Panc1 (cell line): ENCODE measurements at regions not wholly inside any gene's neighbourhood (a gene's known extent, or its start where the extent isn't known, plus 50 kb on each side); places are given as distances from the start of the nearest gene placed in this dataset.

ENCODE experiments used
- ATAC-seq: fragments of 200-7000 bp; cut with Tn5 transposase; 2 replicates; pipeline ENCODE4 v1.9.1; 2020; ENCODE audit warnings: mild to moderate bottlenecking, moderate library complexity
- BruUV-seq: library from RNA; stranded (reverse); fragments of 400-500 nt; replicated peaks from 2 replicates; lab custom pipeline; 2021; lab: Mats Ljungman, UMichigan
- CTCF ChIA-PET: fragments of 300-600 bp; sonication (Branson Sonifier 250); formaldehyde crosslinking; loops from one replicate; lab custom pipeline; 2022; ENCODE audit warnings: antibody characterized with exemption; lab: Charles Lee
- POLR2A ChIA-PET: fragments of 300-600 bp; sonication (Branson Sonifier 250); formaldehyde crosslinking; loops from one replicate; lab custom pipeline; 2022; ENCODE audit warnings: antibody characterized with exemption; lab: Charles Lee
- DNase-seq: peaks from one replicate; pipeline ENCODE4 v3.0.0-alpha.2; 2010; ENCODE audit warnings: low read depth, low spot score
- H3K27ac ChIP-seq: 2 replicates; pipeline ENCODE4 v1.5.1; 2011; ENCODE audit warnings: mild to moderate bottlenecking, low read length, inconsistent platforms
- H3K27me3 ChIP-seq: fragments of 200-500 bp; sonication (Bioruptor generic); 2 replicates; pipeline ENCODE4 v1.6.0; 2014; ENCODE audit warnings: low read length, inconsistent platforms; ENCODE audit not compliant: control insufficient read depth, insufficient read depth
- H3K36me3 ChIP-seq: fragments of 200-500 bp; sonication (Bioruptor generic); 2 replicates; pipeline ENCODE4 v1.5.1; 2014; ENCODE audit warnings: inconsistent platforms, mild to moderate bottlenecking, low read length, moderate library complexity; ENCODE audit not compliant: control insufficient read depth, insufficient read depth
- H3K4me1 ChIP-seq: 2 replicates; pipeline ENCODE4 v1.5.1; 2011; ENCODE audit warnings: inconsistent platforms, mild to moderate bottlenecking, low read length, moderate library complexity; ENCODE audit not compliant: control insufficient read depth, insufficient read depth
- H3K4me3 ChIP-seq, 2 experiments: 2 replicates each; pipeline ENCODE4 v1.5.1; 2011 to 2012; ENCODE audit warnings: low read depth in 2 of 2, low read length in 2 of 2, mild to moderate bottlenecking in 2 of 2, inconsistent platforms in 1 of 2, moderate library complexity in 1 of 2
- H3K9me3 ChIP-seq: fragments of 200-500 bp; sonication (Bioruptor generic); 2 replicates; pipeline ENCODE4 v1.5.1; 2014; ENCODE audit warnings: low read depth, mild to moderate bottlenecking, inconsistent platforms, low read length, moderate library complexity; ENCODE audit not compliant: control insufficient read depth, insufficient read depth
- POLR2AphosphoS5 ChIP-seq: IDR thresholded peaks from 2 replicates; pipeline ENCODE4 v1.6.1; 2012; ENCODE audit warnings: mild to moderate bottlenecking, low read depth, low read length, moderate library complexity
- SIN3A ChIP-seq: IDR thresholded peaks from 2 replicates; pipeline ENCODE4 v1.6.1; 2012; ENCODE audit warnings: low read depth, mild to moderate bottlenecking, low read length, moderate library complexity, borderline replicate concordance; ENCODE audit not compliant: insufficient read depth
- TCF7L2 ChIP-seq: IDR thresholded peaks from 2 replicates; pipeline ENCODE4 v1.6.1; 2011; ENCODE audit warnings: mild to moderate bottlenecking, low read depth, low read length, inconsistent platforms
- in situ Hi-C: cut with HindIII; loops from 2 replicates; pipeline ENCODE4 v1.10.0; 2016; ENCODE audit warnings: low sequenced_read_pairs, low pct_unique_long_range_greater_than_20kb
- intact Hi-C: fragments of 100-400 bp; cut with micrococcal nuclease; formaldehyde crosslinking; loops from one replicate; pipeline ENCODE4 v1.10.0; 2022; ENCODE audit not compliant: unreplicated experiment
- TF ChIP-seq, protein P1 (sequence below), 2 experiments: IDR thresholded peaks; 2 replicates each; pipeline ENCODE4 v1.6.1; 2011 to 2012; ENCODE audit warnings: low read depth in 2 of 2, control low read depth in 1 of 2, low read length in 1 of 2, mild to moderate bottlenecking in 1 of 2, moderate library complexity in 1 of 2; ENCODE audit not compliant: insufficient read depth in 1 of 2
- TF ChIP-seq, protein P2 (sequence below): fragments of 450-650 bp; IDR thresholded peaks from 2 replicates; pipeline ENCODE4 v1.5.1; 2017; ENCODE audit warnings: mild to moderate bottlenecking

DNA sequence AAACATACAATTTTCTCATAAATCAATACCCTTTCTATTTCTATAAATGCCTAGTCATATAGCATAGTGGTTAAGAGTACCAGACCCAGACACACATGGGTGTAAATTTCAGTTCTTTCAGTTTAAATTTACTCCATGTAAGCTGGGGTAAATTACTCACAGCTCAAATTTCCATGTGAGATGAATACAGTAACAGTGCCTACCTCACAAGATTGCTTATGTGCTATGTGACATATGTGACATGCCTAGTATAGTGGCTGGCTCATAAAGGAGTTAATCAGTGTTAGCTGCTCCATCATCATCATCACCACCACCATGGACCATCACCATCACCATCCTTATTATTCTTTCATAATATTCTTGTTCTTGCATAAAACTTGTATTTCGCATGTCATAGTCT is 61.6 kb upstream of the CD302 start:
- Histone ChIP-seq H3K27me3 (peaks cover 7% of the 10 kb centered on the region; the same call in 1 of the 2 replicates), H3K9me3 (no peaks in the 10 kb centered on the region), H3K4me3 (no peak overlapping the region), H3K36me3 (no peaks in the 10 kb centered on the region), H3K27ac (no peak overlapping the region), H3K4me1 (no peaks in the 10 kb centered on the region)
- POLR2A ChIA-PET: no interaction called here
- BruUV-seq: no TSS peak
- DNase-seq (no peak), ATAC-seq (no peak)
- in situ Hi-C loops (no loop called here), intact Hi-C loops (no loop called here)
- TF ChIP-seq POLR2AphosphoS5: no peak
- TF ChIP-seq, protein P1, sequence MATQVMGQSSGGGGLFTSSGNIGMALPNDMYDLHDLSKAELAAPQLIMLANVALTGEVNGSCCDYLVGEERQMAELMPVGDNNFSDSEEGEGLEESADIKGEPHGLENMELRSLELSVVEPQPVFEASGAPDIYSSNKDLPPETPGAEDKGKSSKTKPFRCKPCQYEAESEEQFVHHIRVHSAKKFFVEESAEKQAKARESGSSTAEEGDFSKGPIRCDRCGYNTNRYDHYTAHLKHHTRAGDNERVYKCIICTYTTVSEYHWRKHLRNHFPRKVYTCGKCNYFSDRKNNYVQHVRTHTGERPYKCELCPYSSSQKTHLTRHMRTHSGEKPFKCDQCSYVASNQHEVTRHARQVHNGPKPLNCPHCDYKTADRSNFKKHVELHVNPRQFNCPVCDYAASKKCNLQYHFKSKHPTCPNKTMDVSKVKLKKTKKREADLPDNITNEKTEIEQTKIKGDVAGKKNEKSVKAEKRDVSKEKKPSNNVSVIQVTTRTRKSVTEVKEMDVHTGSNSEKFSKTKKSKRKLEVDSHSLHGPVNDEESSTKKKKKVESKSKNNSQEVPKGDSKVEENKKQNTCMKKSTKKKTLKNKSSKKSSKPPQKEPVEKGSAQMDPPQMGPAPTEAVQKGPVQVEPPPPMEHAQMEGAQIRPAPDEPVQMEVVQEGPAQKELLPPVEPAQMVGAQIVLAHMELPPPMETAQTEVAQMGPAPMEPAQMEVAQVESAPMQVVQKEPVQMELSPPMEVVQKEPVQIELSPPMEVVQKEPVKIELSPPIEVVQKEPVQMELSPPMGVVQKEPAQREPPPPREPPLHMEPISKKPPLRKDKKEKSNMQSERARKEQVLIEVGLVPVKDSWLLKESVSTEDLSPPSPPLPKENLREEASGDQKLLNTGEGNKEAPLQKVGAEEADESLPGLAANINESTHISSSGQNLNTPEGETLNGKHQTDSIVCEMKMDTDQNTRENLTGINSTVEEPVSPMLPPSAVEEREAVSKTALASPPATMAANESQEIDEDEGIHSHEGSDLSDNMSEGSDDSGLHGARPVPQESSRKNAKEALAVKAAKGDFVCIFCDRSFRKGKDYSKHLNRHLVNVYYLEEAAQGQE (IDR thresholded peaks at IDR 0.05; ENCODE audit: insufficient read depth in 1 of 2, low read depth in 2 of 2, low read length in 1 of 2): no peak
- TF ChIP-seq, protein P2, sequence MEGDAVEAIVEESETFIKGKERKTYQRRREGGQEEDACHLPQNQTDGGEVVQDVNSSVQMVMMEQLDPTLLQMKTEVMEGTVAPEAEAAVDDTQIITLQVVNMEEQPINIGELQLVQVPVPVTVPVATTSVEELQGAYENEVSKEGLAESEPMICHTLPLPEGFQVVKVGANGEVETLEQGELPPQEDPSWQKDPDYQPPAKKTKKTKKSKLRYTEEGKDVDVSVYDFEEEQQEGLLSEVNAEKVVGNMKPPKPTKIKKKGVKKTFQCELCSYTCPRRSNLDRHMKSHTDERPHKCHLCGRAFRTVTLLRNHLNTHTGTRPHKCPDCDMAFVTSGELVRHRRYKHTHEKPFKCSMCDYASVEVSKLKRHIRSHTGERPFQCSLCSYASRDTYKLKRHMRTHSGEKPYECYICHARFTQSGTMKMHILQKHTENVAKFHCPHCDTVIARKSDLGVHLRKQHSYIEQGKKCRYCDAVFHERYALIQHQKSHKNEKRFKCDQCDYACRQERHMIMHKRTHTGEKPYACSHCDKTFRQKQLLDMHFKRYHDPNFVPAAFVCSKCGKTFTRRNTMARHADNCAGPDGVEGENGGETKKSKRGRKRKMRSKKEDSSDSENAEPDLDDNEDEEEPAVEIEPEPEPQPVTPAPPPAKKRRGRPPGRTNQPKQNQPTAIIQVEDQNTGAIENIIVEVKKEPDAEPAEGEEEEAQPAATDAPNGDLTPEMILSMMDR: no peak
- TF ChIP-seq TCF7L2: no peak
- TF ChIP-seq SIN3A: no peak
- CTCF ChIA-PET: no interaction called here

DNA sequence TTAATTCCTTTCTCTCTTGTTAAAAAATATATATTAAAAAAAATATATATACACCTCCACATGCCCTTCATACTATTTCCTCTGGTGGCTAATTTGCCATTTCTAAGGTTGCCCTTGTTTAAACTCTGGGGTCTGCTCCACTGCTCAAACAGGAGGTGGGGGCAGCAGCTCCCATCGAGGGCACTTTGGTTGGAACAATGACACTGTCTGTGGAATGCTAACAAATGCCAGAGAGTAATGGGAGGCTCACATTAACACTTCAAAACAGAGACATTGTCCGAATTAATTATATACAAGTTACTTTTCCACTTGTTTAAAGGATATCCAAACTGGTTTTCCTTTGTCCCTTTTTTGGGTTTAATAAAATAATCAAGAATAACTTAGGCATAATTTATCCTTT is 58.8 kb upstream of the CD302 start:
- Histone ChIP-seq H3K4me3 (no peak overlapping the region), H3K9me3 (no peaks in the 10 kb centered on the region), H3K27ac (no peak overlapping the region), H3K36me3 (no peaks in the 10 kb centered on the region), H3K27me3 (peaks cover 7% of the 10 kb centered on the region; the same call in 1 of the 2 replicates), H3K4me1 (no peaks in the 10 kb centered on the region)
- intact Hi-C loops (no loop called here), in situ Hi-C loops (no loop called here)
- no peak for ATAC-seq
- TF ChIP-seq, protein P1 (IDR thresholded peaks at IDR 0.05; ENCODE audit: insufficient read depth in 1 of 2, low read depth in 2 of 2, low read length in 1 of 2): no peak
- no peak for TF ChIP-seq SIN3A
- TF ChIP-seq, protein P2: no peak
- no peak for TF ChIP-seq POLR2AphosphoS5
- TF ChIP-seq TCF7L2: no peak
- CTCF ChIA-PET: no interaction called here
- DNase-seq: no peak
- POLR2A ChIA-PET: no interaction called here
- BruUV-seq: no TSS peak
